GM12878 (cell line): ENCODE measurements at regions not wholly inside any gene's neighbourhood (a gene's known extent, or its start where the extent isn't known, plus 50 kb on each side); places are given as distances from the start of the nearest gene placed in this dataset.

Source experiments
- ATAC-seq: fragments of 200-7000 bp; cut with Tn5 transposase; 3 replicates; pipeline ENCODE4 v1.9.1; 2020; ENCODE audit warnings: mild to moderate bottlenecking, moderate library complexity
- BruUV-seq: library from RNA; stranded (reverse); fragments of 400-500 nt; replicated peaks from 2 replicates; lab custom pipeline; 2021; lab: Mats Ljungman, UMichigan
- CTCF ChIA-PET: fragments of 300-600 bp; sonication (Branson Sonifier 250); formaldehyde crosslinking; extraction: SDS; loops from one replicate; lab custom pipeline; 2021; ENCODE audit warnings: inconsistent platforms; lab: Yijun Ruan, JAX
- POLR2A ChIA-PET: fragments of 350-600 bp; formaldehyde crosslinking; extraction: SDS; loops from one replicate; lab custom pipeline; 2021; ENCODE audit warnings: inconsistent platforms; lab: Charles Lee
- RAD21 ChIA-PET: fragments of 300-600 bp; sonication (Branson Sonifier 250); formaldehyde crosslinking; loops from one replicate; lab custom pipeline; 2023; ENCODE audit warnings: antibody characterized with exemption; ENCODE audit not compliant: unreplicated experiment; lab: Charles Lee
- SMC1A ChIA-PET: fragments of 300-600 bp; sonication (Branson Sonifier 250); formaldehyde crosslinking; loops from one replicate; lab custom pipeline; 2023; ENCODE audit not compliant: unreplicated experiment, uncharacterized antibody; lab: Charles Lee
- DNase-seq: peaks from one replicate; pipeline ENCODE4 v3.0.0-alpha.2; 2011; ENCODE audit warnings: low read depth, low spot score
- FAIRE-seq: peaks from 3 replicates; lab custom pipeline; 2011; peaks lifted over from hg19 to GRCh38; lab: Jason Lieb, UNC
- H2AFZ ChIP-seq: 2 replicates; pipeline ENCODE4 v1.6.0; 2011; ENCODE audit warnings: low read depth, low read length, control low read depth; ENCODE audit not compliant: control insufficient read depth
- H3K27ac ChIP-seq: 2 replicates; pipeline ENCODE4 v1.5.1; 2011; ENCODE audit warnings: control low read depth; ENCODE audit not compliant: control insufficient read depth, insufficient read depth
- H3K27me3 ChIP-seq, 2 experiments: replicated peaks in 1 of 2; 2 replicates each; pipeline versions ENCODE4 v1.6.0 to v1.6.1; 2011; ENCODE audit warnings: low read length in 1 of 2; ENCODE audit not compliant: control insufficient read depth in 2 of 2, insufficient read depth in 2 of 2
- H3K36me3 ChIP-seq, 2 experiments: 2 replicates each; pipeline ENCODE4 v1.5.1; 2011; ENCODE audit warnings: low read length in 1 of 2; ENCODE audit not compliant: control insufficient read depth in 2 of 2, insufficient read depth in 2 of 2
- H3K4me1 ChIP-seq: 2 replicates; pipeline ENCODE4 v1.6.1; 2011; ENCODE audit warnings: mild to moderate bottlenecking, low read length, moderate library complexity, mixed read lengths; ENCODE audit not compliant: control insufficient read depth, insufficient read depth
- H3K4me2 ChIP-seq: 2 replicates; pipeline ENCODE4 v1.6.0; 2011; ENCODE audit warnings: control low read depth; ENCODE audit not compliant: control insufficient read depth, insufficient read depth
- H3K4me3 ChIP-seq: fragments of 200-600 bp; sonication (generic); 2 replicates; pipeline ENCODE4 v1.5.1; 2016
- H3K79me2 ChIP-seq: 2 replicates; pipeline ENCODE4 v1.6.0; 2011; ENCODE audit warnings: low read length; ENCODE audit not compliant: control insufficient read depth, insufficient read depth
- H3K9ac ChIP-seq: 2 replicates; pipeline ENCODE4 v1.8.0; 2011; ENCODE audit warnings: low read length, control low read depth, mixed read lengths; ENCODE audit not compliant: control insufficient read depth, insufficient read depth
- H3K9me3 ChIP-seq: replicated peaks from 3 replicates; pipeline ENCODE4 v1.5.1; 2011; ENCODE audit warnings: mild to moderate bottlenecking, low read length; ENCODE audit not compliant: control insufficient read depth, insufficient read depth
- H4K20me1 ChIP-seq: 2 replicates; pipeline ENCODE4 v1.6.0; 2011; ENCODE audit not compliant: control insufficient read depth, insufficient read depth
- BCLAF1 ChIP-seq: fragments of 450-650 bp; IDR thresholded peaks from 2 replicates; pipeline ENCODE4 v1.6.1; 2017; ENCODE audit warnings: antibody characterized with exemption, mild to moderate bottlenecking, moderate library complexity
- BRCA1 ChIP-seq: IDR thresholded peaks from 2 replicates; pipeline ENCODE4 v1.6.1; 2011; ENCODE audit warnings: low read depth, low read length, improper control_type of control experiment
- E2F4 ChIP-seq: IDR thresholded peaks from 2 replicates; pipeline ENCODE4 v1.6.1; 2012; ENCODE audit warnings: low read depth, low read length, improper control_type of control experiment
- E2F8 ChIP-seq: fragments of 450-650 bp; IDR thresholded peaks from 2 replicates; pipeline ENCODE4 v1.6.1; 2018; ENCODE audit warnings: mild to moderate bottlenecking, low read depth, moderate library complexity; ENCODE audit not compliant: partially characterized antibody
- HDAC6 ChIP-seq: fragments of 200-600 bp; sonication (generic); IDR thresholded peaks from one replicate; pipeline ENCODE4 v1.8.0; 2017; ENCODE audit warnings: antibody characterized with exemption; ENCODE audit not compliant: unreplicated experiment
- SMARCA5 ChIP-seq: fragments of 450-650 bp; IDR thresholded peaks from 2 replicates; pipeline ENCODE4 v1.6.1; 2017; ENCODE audit warnings: mild to moderate bottlenecking
- STAT1 ChIP-seq: fragments of 450-650 bp; conservative IDR thresholded peaks from 2 replicates; pipeline ENCODE4 v1.6.1; 2014; ENCODE audit warnings: antibody characterized with exemption, mild to moderate bottlenecking
- TCF3 ChIP-seq: IDR thresholded peaks from 2 replicates; pipeline ENCODE4 v1.6.1; 2012; ENCODE audit warnings: low read depth, mild to moderate bottlenecking, low read length, borderline replicate concordance; ENCODE audit not compliant: insufficient read depth
- ZNF274 ChIP-seq: IDR thresholded peaks from one replicate; pipeline ENCODE4 v1.8.0; 2011; ENCODE audit not compliant: insufficient read length, insufficient read depth
- ZNF384 ChIP-seq: IDR thresholded peaks from 2 replicates; pipeline ENCODE4 v1.6.1; 2012; ENCODE audit warnings: low read depth, mild to moderate bottlenecking, low read length, improper control_type of control experiment, borderline replicate concordance
- WGBS: methylation state at CpG from one replicate; pipeline ENCODE4 v1.1.6; 2016; ENCODE audit warnings: low lambda C conversion rate; ENCODE audit not compliant: insufficient replicate concordance, insufficient coverage; ENCODE audit errors: missing lambda C conversion rate; 5-methylcytosine and 5-hydroxymethylcytosine counted together
- in situ Hi-C: fragments of 300-500 bp; cut with MboI; formaldehyde crosslinking; loops from 9 replicates; pipeline ENCODE4 v1.14.3; 2018; ENCODE audit warnings: mixed read lengths
- intact Hi-C: fragments of 100-400 bp; cut with micrococcal nuclease; formaldehyde crosslinking; loops from one replicate; pipeline ENCODE4 v1.14.2; 2022; ENCODE audit not compliant: unreplicated experiment
- TF ChIP-seq, protein P1 (sequence below): fragments of 450-650 bp; IDR thresholded peaks from 2 replicates; pipeline ENCODE4 v1.6.1; 2017; ENCODE audit warnings: mild to moderate bottlenecking, low read depth, inconsistent platforms; ENCODE audit not compliant: poor library complexity, severe bottlenecking
- TF ChIP-seq, protein P2 (sequence below): fragments of 450-650 bp; IDR thresholded peaks from 2 replicates; pipeline ENCODE4 v1.6.1; 2017; ENCODE audit warnings: borderline replicate concordance

GRCh38 chr22:47665151-47665550, 902.7 kb downstream of the TBC1D22A start:
- Histone ChIP-seq H3K27me3 (no peaks in the 10 kb centered on the region), H2AFZ (no peak overlapping the region), H3K36me3 (no peaks in the 10 kb centered on the region), H4K20me1 (no peaks in the 10 kb centered on the region), H3K79me2 (no peaks in the 10 kb centered on the region), H3K4me2 (no peak overlapping the region), H3K4me1 (no peaks in the 10 kb centered on the region), H3K9ac (no peak overlapping the region), H3K27ac (no peak overlapping the region), H3K4me3 (no peak overlapping the region), H3K9me3 (no peaks in the 10 kb centered on the region; the same call in 2 of the 3 replicates)
- BruUV-seq, result no TSS peak
- intact Hi-C loops, result no loop called here
- ChIA-PET POLR2A (no interaction called here), RAD21 (no interaction called here), CTCF (interaction anchor here (0.7 kb wide), 1 partner anchor 230 kb away, joined by 3 read pairs; no protein-coding TSS in a partner anchor), SMC1A (no interaction called here)
- in situ Hi-C loops, result no loop called here
- 39% methylated on average over 4 of the region's 4 CpGs for WGBS
- ATAC-seq, result no peak
- no peak for FAIRE-seq
- DNase-seq, result no peak
- TF ChIP-seq, protein P1, sequence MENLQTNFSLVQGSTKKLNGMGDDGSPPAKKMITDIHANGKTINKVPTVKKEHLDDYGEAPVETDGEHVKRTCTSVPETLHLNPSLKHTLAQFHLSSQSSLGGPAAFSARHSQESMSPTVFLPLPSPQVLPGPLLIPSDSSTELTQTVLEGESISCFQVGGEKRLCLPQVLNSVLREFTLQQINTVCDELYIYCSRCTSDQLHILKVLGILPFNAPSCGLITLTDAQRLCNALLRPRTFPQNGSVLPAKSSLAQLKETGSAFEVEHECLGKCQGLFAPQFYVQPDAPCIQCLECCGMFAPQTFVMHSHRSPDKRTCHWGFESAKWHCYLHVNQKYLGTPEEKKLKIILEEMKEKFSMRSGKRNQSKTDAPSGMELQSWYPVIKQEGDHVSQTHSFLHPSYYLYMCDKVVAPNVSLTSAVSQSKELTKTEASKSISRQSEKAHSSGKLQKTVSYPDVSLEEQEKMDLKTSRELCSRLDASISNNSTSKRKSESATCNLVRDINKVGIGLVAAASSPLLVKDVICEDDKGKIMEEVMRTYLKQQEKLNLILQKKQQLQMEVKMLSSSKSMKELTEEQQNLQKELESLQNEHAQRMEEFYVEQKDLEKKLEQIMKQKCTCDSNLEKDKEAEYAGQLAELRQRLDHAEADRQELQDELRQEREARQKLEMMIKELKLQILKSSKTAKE, result no peak
- TF ChIP-seq STAT1 (no peak), E2F4 (no peak), BCLAF1 (no peak), SMARCA5 (no peak), ZNF384 (no peak), ZNF274 (no peak), E2F8 (no peak), HDAC6 (no peak), BRCA1 (no peak), TCF3 (no peak)
- TF ChIP-seq, protein P2, sequence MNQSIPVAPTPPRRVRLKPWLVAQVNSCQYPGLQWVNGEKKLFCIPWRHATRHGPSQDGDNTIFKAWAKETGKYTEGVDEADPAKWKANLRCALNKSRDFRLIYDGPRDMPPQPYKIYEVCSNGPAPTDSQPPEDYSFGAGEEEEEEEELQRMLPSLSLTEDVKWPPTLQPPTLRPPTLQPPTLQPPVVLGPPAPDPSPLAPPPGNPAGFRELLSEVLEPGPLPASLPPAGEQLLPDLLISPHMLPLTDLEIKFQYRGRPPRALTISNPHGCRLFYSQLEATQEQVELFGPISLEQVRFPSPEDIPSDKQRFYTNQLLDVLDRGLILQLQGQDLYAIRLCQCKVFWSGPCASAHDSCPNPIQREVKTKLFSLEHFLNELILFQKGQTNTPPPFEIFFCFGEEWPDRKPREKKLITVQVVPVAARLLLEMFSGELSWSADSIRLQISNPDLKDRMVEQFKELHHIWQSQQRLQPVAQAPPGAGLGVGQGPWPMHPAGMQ, result no peak
